ENCODE measurements at regions not wholly inside any gene's neighbourhood (a gene's known extent, or its start where the extent isn't known, plus 50 kb on each side); places are given as distances from the start of the nearest gene placed in this dataset.
"Not testable (repeated sequence)": the region's sequence is repeated elsewhere in the genome, so short reads cannot be mapped to it uniquely, and the experiment has no call there.

GRCh38 chr5:51172903-51173626 is 210.2 kb upstream of the ISL1 start:
- DNase-seq: no peak

GRCh38 chr5:51181208-51181894 is 201.9 kb upstream of the ISL1 start:
- DNase-seq: no peak

GRCh38 chr5:51185850-51186329 is 197.4 kb upstream of the ISL1 start:
- no peak for DNase-seq

- DNase-seq: no peak
Observed at GRCh38 chr5:51188001-51188591, 195.2 kb upstream of the ISL1 start.

- DNase-seq: no peak
Observed at GRCh38 chr5:51194671-51195070, 188.6 kb upstream of the ISL1 start.

- no peak for DNase-seq
Observed at GRCh38 chr5:51201024-51201423, 182.2 kb upstream of the ISL1 start.

GRCh38 chr5:51201708-51202107 is 181.5 kb upstream of the ISL1 start:
- DNase-seq: no peak

- DNase-seq: no peak
Observed at GRCh38 chr5:51202161-51202560, 181.1 kb upstream of the ISL1 start.

- no peak for DNase-seq
Observed at GRCh38 chr5:51203598-51203997, 179.7 kb upstream of the ISL1 start.

GRCh38 chr5:51208296-51208695 is 175.0 kb upstream of the ISL1 start:
- DNase-seq: no peak

- DNase-seq: no peak
Observed at GRCh38 chr5:51214746-51215145, 168.5 kb upstream of the ISL1 start.

- no peak for DNase-seq
Observed at GRCh38 chr5:51225789-51226742, 157.2 kb upstream of the ISL1 start.

GRCh38 chr5:51227963-51228470 is 155.2 kb upstream of the ISL1 start:
- DNase-seq: no peak

- DNase-seq: no peak
Observed at GRCh38 chr5:51230336-51230735, 152.9 kb upstream of the ISL1 start.

GRCh38 chr5:51242456-51242855 is 140.8 kb upstream of the ISL1 start:
- no peak for DNase-seq

GRCh38 chr5:51250957-51251356 is 132.3 kb upstream of the ISL1 start:
- DNase-seq: not testable (repeated sequence)

- no peak for DNase-seq
Observed at GRCh38 chr5:51271261-51271660, 112.0 kb upstream of the ISL1 start.

- DNase-seq: no peak
Observed at GRCh38 chr5:51273021-51273420, 110.2 kb upstream of the ISL1 start.

GRCh38 chr5:51273871-51274270 is 109.4 kb upstream of the ISL1 start:
- no peak for DNase-seq

- DNase-seq: no peak
Observed at GRCh38 chr5:51275428-51275827, 107.8 kb upstream of the ISL1 start.

GRCh38 chr5:51276250-51276649 is 107.0 kb upstream of the ISL1 start:
- no peak for DNase-seq

- DNase-seq: no peak
Observed at GRCh38 chr5:51278539-51278938, 104.7 kb upstream of the ISL1 start.
